RWPE2 (cell line): ENCODE measurements at regions not wholly inside any gene's neighbourhood (a gene's known extent, or its start where the extent isn't known, plus 50 kb on each side); places are given as distances from the start of the nearest gene placed in this dataset.
"Not testable (repeated sequence)": the region's sequence is repeated elsewhere in the genome, so short reads cannot be mapped to it uniquely, and the experiment has no call there.

Experiments used
- ATAC-seq: fragments of 200-7000 bp; cut with Tn5 transposase; 3 replicates; pipeline ENCODE4 v1.9.1; 2021; ENCODE audit warnings: low read depth
- DNase-seq: peaks from one replicate; pipeline ENCODE4 v3.0.0-alpha.2; 2020; ENCODE audit warnings: low spot score
- H3K27ac ChIP-seq: fragments of 450-650 bp; 2 replicates; pipeline ENCODE4 v1.5.1; 2017; ENCODE audit warnings: mild to moderate bottlenecking; ENCODE audit not compliant: poor library complexity, severe bottlenecking
- H3K27me3 ChIP-seq: fragments of 250-450 bp; sonication (Bioruptor Pico); 2 replicates; pipeline ENCODE4 v1.5.1; 2021; ENCODE audit warnings: mild to moderate bottlenecking, moderate library complexity; ENCODE audit not compliant: insufficient read depth, poor library complexity, severe bottlenecking
- H3K36me3 ChIP-seq: fragments of 250-450 bp; sonication (Bioruptor Pico); 2 replicates; pipeline ENCODE4 v1.5.1; 2020; ENCODE audit warnings: low read depth, mild to moderate bottlenecking, moderate library complexity
- H3K4me1 ChIP-seq: fragments of 250-450 bp; sonication (Bioruptor Pico); 2 replicates; pipeline ENCODE4 v1.5.1; 2021; ENCODE audit warnings: mild to moderate bottlenecking, moderate library complexity; ENCODE audit not compliant: insufficient read depth, poor library complexity, severe bottlenecking
- H3K4me3 ChIP-seq: fragments of 250-450 bp; sonication (Bioruptor Pico); 2 replicates; pipeline ENCODE4 v1.5.1; 2021; ENCODE audit warnings: mild to moderate bottlenecking, moderate library complexity; ENCODE audit not compliant: severe bottlenecking
- H3K9me3 ChIP-seq: fragments of 250-450 bp; sonication (Bioruptor Pico); 2 replicates; pipeline ENCODE4 v1.5.1; 2021; ENCODE audit warnings: mild to moderate bottlenecking, moderate library complexity; ENCODE audit not compliant: severe bottlenecking
- TF ChIP-seq, protein P1 (sequence below): fragments of 450-650 bp; IDR thresholded peaks from one replicate; pipeline ENCODE4 v1.5.1; 2017; ENCODE audit warnings: mild to moderate bottlenecking, moderate library complexity; ENCODE audit not compliant: poor library complexity, severe bottlenecking

DNA sequence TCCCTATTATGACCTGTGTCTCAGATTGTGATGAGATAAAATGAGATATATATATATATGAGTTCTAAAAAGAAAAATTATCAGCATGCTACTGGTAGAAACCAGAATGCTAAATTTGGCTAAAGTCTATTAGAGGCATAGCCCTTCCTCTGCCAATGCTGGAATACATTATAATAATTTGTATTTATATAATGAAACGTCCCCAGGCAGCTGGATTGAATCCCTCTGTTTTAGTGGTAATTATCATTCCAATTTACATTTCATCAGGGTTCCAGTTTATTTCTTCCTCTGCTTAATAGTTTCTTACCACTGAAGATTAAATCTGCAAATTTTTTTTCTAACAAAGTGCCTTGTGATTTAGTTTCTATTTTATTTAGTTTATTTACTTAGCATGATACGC, 71.8 kb upstream of the ABI1 start:
- ATAC-seq: no peak
- no peaks in the 10 kb centered on the region for H3K27me3 ChIP-seq
- no peaks in the 10 kb centered on the region for H3K36me3 ChIP-seq
- TF ChIP-seq, protein P1, sequence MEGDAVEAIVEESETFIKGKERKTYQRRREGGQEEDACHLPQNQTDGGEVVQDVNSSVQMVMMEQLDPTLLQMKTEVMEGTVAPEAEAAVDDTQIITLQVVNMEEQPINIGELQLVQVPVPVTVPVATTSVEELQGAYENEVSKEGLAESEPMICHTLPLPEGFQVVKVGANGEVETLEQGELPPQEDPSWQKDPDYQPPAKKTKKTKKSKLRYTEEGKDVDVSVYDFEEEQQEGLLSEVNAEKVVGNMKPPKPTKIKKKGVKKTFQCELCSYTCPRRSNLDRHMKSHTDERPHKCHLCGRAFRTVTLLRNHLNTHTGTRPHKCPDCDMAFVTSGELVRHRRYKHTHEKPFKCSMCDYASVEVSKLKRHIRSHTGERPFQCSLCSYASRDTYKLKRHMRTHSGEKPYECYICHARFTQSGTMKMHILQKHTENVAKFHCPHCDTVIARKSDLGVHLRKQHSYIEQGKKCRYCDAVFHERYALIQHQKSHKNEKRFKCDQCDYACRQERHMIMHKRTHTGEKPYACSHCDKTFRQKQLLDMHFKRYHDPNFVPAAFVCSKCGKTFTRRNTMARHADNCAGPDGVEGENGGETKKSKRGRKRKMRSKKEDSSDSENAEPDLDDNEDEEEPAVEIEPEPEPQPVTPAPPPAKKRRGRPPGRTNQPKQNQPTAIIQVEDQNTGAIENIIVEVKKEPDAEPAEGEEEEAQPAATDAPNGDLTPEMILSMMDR: no peak
- no peaks in the 10 kb centered on the region for H3K9me3 ChIP-seq
- no peak overlapping the region for H3K4me3 ChIP-seq
- no peaks in the 10 kb centered on the region for H3K4me1 ChIP-seq
- no peak for DNase-seq
- no peak overlapping the region for H3K27ac ChIP-seq

DNA sequence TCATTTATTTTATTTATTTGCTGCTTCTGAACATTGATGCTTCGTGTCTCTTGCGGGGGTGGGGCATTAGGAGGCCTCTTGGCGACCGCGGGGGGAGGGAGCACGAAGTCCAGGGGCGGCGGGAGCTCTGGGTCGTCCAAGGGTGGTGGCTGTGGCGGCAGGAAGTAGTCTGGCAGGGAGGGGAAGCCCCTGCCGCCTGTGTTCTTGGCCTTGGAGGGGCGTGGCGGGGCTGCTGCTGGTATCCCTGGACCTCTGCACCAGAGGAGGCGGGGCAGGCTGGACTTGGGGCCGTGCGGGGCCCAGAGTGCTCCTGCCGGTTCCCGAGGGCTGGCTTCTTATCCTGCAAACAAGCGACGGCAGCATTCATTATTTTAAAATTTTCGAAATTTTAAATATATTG, 70.5 kb upstream of the ABI1 start:
- no peak overlapping the region for H3K27ac ChIP-seq
- TF ChIP-seq, protein P1: no peak
- H3K4me1 ChIP-seq: no peaks in the 10 kb centered on the region
- ATAC-seq: no peak
- no peak for DNase-seq
- no peaks in the 10 kb centered on the region for H3K36me3 ChIP-seq
- no peak overlapping the region for H3K4me3 ChIP-seq
- H3K9me3 ChIP-seq: no peaks in the 10 kb centered on the region
- H3K27me3 ChIP-seq: no peaks in the 10 kb centered on the region

GRCh38 chr10:26922824-26923223, 62.1 kb upstream of the ABI1 start:
- not testable (repeated sequence) for ATAC-seq

DNA sequence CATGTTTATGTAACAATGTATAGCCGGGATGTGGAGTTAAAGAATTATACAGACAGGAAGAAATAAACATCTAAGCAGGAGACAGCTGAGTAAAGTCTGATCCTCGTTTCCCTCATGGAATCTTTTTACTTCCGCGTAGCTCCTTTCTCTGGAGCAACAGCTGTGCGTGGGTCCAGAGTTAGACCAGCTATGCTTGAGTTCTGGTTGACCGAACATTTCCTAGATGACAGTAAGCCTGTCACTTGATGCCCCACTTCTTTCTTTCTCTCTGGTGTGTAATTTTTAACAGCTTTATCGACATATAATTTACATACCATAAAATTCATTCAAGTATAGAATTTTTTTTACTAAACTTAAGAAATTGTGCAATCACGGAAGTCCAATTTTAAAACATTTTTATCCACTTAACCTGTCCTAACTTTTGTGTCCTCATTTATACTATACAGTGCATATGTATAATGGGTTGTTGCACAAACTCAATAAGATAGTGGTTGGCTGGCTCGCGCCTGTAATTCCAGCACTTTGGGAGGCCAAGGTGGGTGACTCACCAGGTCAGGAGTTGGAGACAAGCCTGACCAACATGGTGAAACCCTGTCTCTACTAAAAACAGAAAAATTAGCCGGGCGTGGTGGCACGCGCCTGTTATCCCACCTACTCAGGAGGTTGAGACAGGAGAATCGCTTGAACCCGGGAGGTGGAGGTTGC, 58.5 kb upstream of the ABI1 start:
- H3K4me1 ChIP-seq, ATAC-seq, H3K36me3 ChIP-seq, H3K27me3 ChIP-seq, DNase-seq, H3K27ac ChIP-seq, H3K9me3 ChIP-seq, H3K4me3 ChIP-seq: not testable (repeated sequence)

More at GRCh38 chr10:26922824-26923223, 62.1 kb upstream of the ABI1 start:
- H3K27ac ChIP-seq, H3K9me3 ChIP-seq, H3K4me1 ChIP-seq, DNase-seq, H3K27me3 ChIP-seq, H3K4me3 ChIP-seq, H3K36me3 ChIP-seq: not testable (repeated sequence)

DNA sequence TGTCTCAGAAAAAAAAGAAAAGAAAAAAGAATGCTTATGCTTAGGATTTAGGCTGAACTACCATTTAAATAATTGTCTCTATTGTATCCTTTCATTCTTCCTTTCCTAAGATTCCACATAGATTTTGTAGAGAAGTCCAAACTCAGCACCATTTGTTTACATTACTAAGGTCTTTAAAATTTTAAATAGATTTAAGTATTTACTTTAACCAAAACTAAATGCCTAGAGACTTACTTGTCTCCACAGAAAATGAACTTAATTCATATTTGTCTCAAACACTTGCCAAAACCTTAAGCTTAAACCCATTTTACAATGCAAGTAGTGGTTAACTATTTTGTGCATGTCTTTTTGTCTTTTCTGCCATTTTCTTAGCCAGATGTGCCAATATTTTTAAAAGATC, 54.1 kb upstream of the ABI1 start:
- no peaks in the 10 kb centered on the region for H3K4me1 ChIP-seq
- H3K36me3 ChIP-seq: no peaks in the 10 kb centered on the region
- H3K9me3 ChIP-seq: no peaks in the 10 kb centered on the region
- ATAC-seq: no peak
- DNase-seq: no peak
- no peaks in the 10 kb centered on the region for H3K27me3 ChIP-seq
- TF ChIP-seq, protein P1: no peak
- no peak overlapping the region for H3K27ac ChIP-seq
- H3K4me3 ChIP-seq: no peak overlapping the region

GRCh38 chr10:26911811-26912461, 51.2 kb upstream of the ABI1 start:
- Histone ChIP-seq H3K9me3 (no peaks in the 10 kb centered on the region), H3K36me3 (no peaks in the 10 kb centered on the region), H3K27me3 (no peaks in the 10 kb centered on the region), H3K4me3 (no peak overlapping the region), H3K27ac (no peak overlapping the region), H3K4me1 (no peaks in the 10 kb centered on the region)
- ATAC-seq (no peak), DNase-seq (no peak)
- TF ChIP-seq, protein P1: no peak
